Mesothelial cell of epicardium (in vitro differentiated cells): ENCODE measurements at regions not wholly inside any gene's neighbourhood (a gene's known extent, or its start where the extent isn't known, plus 50 kb on each side); places are given as distances from the start of the nearest gene placed in this dataset.
A peak's percentile ranks its signal among the peaks of the same experiment; 100 is the strongest.

Experiments used
- DNase-seq, 2 experiments: peaks; one replicate each; pipeline ENCODE4 v3.0.0; 2021; ENCODE audit warnings: low spot score in 2 of 2; ENCODE audit not compliant: unreplicated experiment in 2 of 2
- H3K27ac Mint-ChIP-seq: 2 replicates; pipeline ENCODE4 v1.8.0; 2021; ENCODE audit warnings: mixed read lengths
- H3K27me3 Mint-ChIP-seq: 2 replicates; pipeline ENCODE4 v1.8.0; 2021; ENCODE audit warnings: low read depth, mixed read lengths
- H3K36me3 Mint-ChIP-seq: 2 replicates; pipeline ENCODE4 v1.8.0; 2021; ENCODE audit warnings: mixed read lengths
- H3K4me1 Mint-ChIP-seq: 2 replicates; pipeline ENCODE4 v1.8.0; 2021; ENCODE audit warnings: mixed read lengths
- H3K4me3 Mint-ChIP-seq: 2 replicates; pipeline ENCODE4 v1.8.0; 2021; ENCODE audit warnings: mild to moderate bottlenecking, moderate library complexity, mixed read lengths
- H3K9me3 Mint-ChIP-seq: 2 replicates; pipeline ENCODE4 v1.8.0; 2021; ENCODE audit warnings: mixed read lengths
- CTCF ChIP-seq: fragments of 200-600 bp; sonication (generic); IDR thresholded peaks from one replicate; pipeline ENCODE4 v1.5.0; 2021; ENCODE audit warnings: antibody characterized with exemption; ENCODE audit not compliant: unreplicated experiment

GRCh38 chr6:22921828-22922227, 352.5 kb downstream of the HDGFL1 start:
- no peak for DNase-seq
- Mint-ChIP-seq H3K27ac (no peak overlapping the region), H3K36me3 (no peaks in the 10 kb centered on the region), H3K4me3 (no peak overlapping the region), H3K4me1 (peaks cover 33% of the 10 kb centered on the region), H3K27me3 (no peaks in the 10 kb centered on the region), H3K9me3 (peaks cover 8% of the 10 kb centered on the region)
- TF ChIP-seq CTCF, result no peak

- H3K9me3 Mint-ChIP-seq, result no peaks in the 10 kb centered on the region
These were observed 356.0 kb downstream of the HDGFL1 start for GRCh38 chr6:22925304-22925835.

GRCh38 chr6:22925920-22926789, 356.8 kb downstream of the HDGFL1 start:
- Mint-ChIP-seq H3K27ac (peak overlapping the region; percentile 60), H3K27me3 (no peaks in the 10 kb centered on the region), H3K36me3 (no peaks in the 10 kb centered on the region), H3K4me3 (no peak overlapping the region), H3K4me1 (peaks cover 45% of the 10 kb centered on the region), H3K9me3 (no peaks in the 10 kb centered on the region)
- no peak for TF ChIP-seq CTCF
- no peak for DNase-seq

More at GRCh38 chr6:22925304-22925835, 356.0 kb downstream of the HDGFL1 start:
- no peak for DNase-seq
- Mint-ChIP-seq H3K27me3 (no peaks in the 10 kb centered on the region), H3K36me3 (no peaks in the 10 kb centered on the region), H3K4me3 (no peak overlapping the region), H3K27ac (peak overlapping the region; percentile 64), H3K4me1 (peaks cover 46% of the 10 kb centered on the region)
- no peak for TF ChIP-seq CTCF

- no peak for TF ChIP-seq CTCF
- no peak for DNase-seq
- H3K27me3 Mint-ChIP-seq, result no peaks in the 10 kb centered on the region
- no peaks in the 10 kb centered on the region for H3K36me3 Mint-ChIP-seq
- H3K4me1 Mint-ChIP-seq, result peaks cover 45% of the 10 kb centered on the region
- H3K9me3 Mint-ChIP-seq, result no peaks in the 10 kb centered on the region
- H3K4me3 Mint-ChIP-seq, result no peak overlapping the region
- H3K27ac Mint-ChIP-seq, result peak overlapping the region; percentile 60
These were observed 357.5 kb downstream of the HDGFL1 start for GRCh38 chr6:22926790-22927354.

- no peak overlapping the region for H3K4me3 Mint-ChIP-seq
- H3K27ac Mint-ChIP-seq, result no peak overlapping the region
- no peak for TF ChIP-seq CTCF
- no peaks in the 10 kb centered on the region for H3K36me3 Mint-ChIP-seq
- H3K27me3 Mint-ChIP-seq, result no peaks in the 10 kb centered on the region
- no peak for DNase-seq
- H3K4me1 Mint-ChIP-seq, result peaks cover 42% of the 10 kb centered on the region
- peaks cover 7% of the 10 kb centered on the region for H3K9me3 Mint-ChIP-seq
These were observed 359.4 kb downstream of the HDGFL1 start for GRCh38 chr6:22928775-22929174.
